HCT116 (cell line): ENCODE measurements at regions not wholly inside any gene's neighbourhood (a gene's known extent, or its start where the extent isn't known, plus 50 kb on each side); places are given as distances from the start of the nearest gene placed in this dataset.

ENCODE experiments used
- ATF3 ChIP-seq: IDR thresholded peaks from 2 replicates; pipeline ENCODE4 v1.6.1; 2012
- CTCF ChIP-seq, 3 experiments: fragments of 200-600 bp in 1 of 3; sonication (generic) in 1 of 3; IDR thresholded peaks in 2 of 3; conservative IDR thresholded peaks in 1 of 3; 2 replicates each; pipeline ENCODE4 v1.5.1; 2012 to 2017; ENCODE audit warnings: low read depth in 2 of 3, low read length in 2 of 3, antibody characterized with exemption in 1 of 3, borderline replicate concordance in 1 of 3, control low read depth in 1 of 3, mild to moderate bottlenecking in 1 of 3, mixed read lengths in 1 of 3, mixed run types in 1 of 3, moderate library complexity in 1 of 3; ENCODE audit not compliant: insufficient read depth in 1 of 3
- EGR1 ChIP-seq: IDR thresholded peaks from 2 replicates; pipeline ENCODE4 v1.6.1; 2012; ENCODE audit warnings: low read depth
- EZH2 ChIP-seq: fragments of 200-600 bp; sonication (generic); IDR thresholded peaks from 2 replicates; pipeline ENCODE4 v1.6.1; 2017; ENCODE audit warnings: antibody characterized with exemption, mixed run types
- POLR2A ChIP-seq: IDR thresholded peaks from 2 replicates; pipeline ENCODE4 v1.7.0; 2011; ENCODE audit warnings: borderline replicate concordance; ENCODE audit not compliant: insufficient read depth, insufficient read length; ENCODE audit errors: extremely low read depth
- POLR2AphosphoS5 ChIP-seq: IDR thresholded peaks from 2 replicates; pipeline ENCODE4 v1.6.1; 2011; ENCODE audit warnings: mild to moderate bottlenecking, low read depth, low read length, moderate library complexity
- RAD21 ChIP-seq: IDR thresholded peaks from 2 replicates; pipeline ENCODE4 v1.6.1; 2012; ENCODE audit warnings: low read depth, mild to moderate bottlenecking
- SP1 ChIP-seq: IDR thresholded peaks from 2 replicates; pipeline ENCODE4 v1.6.1; 2012; ENCODE audit warnings: low read depth
- YY1 ChIP-seq: IDR thresholded peaks from 2 replicates; pipeline ENCODE4 v1.6.1; 2011; ENCODE audit warnings: low read length, low read depth, moderate library complexity, mild to moderate bottlenecking; ENCODE audit not compliant: insufficient replicate concordance; ENCODE audit errors: extremely low read depth
- ZNF274 ChIP-seq: fragments of 200-500 bp; sonication (Bioruptor generic); IDR thresholded peaks from 2 replicates; pipeline ENCODE4 v1.6.1; 2014; ENCODE audit warnings: mild to moderate bottlenecking, low read depth, low read length, inconsistent platforms

GRCh38 chr5:179405054-179405416 lies 59.8 kb upstream of the ADAMTS2 start:
- TF ChIP-seq CTCF (IDR thresholded peaks at IDR 0.05 in 2 of 3, conservative IDR thresholded peaks at IDR 0.05 in 1 of 3; ENCODE audit: borderline replicate concordance in 1 of 3, insufficient read depth in 1 of 3, low read depth in 2 of 3, low read length in 2 of 3) (no peak), POLR2A (no peak), POLR2AphosphoS5 (no peak), EZH2 (no peak), SP1 (no peak), EGR1 (no peak), ATF3 (no peak), RAD21 (no peak), ZNF274 (no peak), YY1 (no peak)
